ENCODE measurements at regions not wholly inside any gene's neighbourhood (a gene's known extent, or its start where the extent isn't known, plus 50 kb on each side); places are given as distances from the start of the nearest gene placed in this dataset.

DNA sequence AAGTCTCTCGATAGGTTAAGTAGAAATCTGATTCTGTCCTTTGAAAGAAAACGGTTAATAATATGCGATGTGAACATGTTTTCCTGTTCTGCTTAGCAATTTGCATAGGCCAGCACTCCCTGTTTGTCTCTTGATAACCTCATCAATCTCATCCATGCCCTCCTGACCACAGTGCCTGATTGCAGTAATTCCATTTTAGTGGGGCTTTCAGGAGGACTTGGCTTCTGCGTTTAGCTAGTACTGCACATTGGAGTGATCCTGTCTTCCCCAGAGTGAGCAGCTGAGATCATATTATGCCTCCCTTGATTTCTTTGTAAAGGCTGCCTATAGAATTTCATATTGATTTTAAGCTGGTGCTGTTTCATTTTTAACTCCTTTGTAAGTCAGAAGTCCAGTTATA is 335.9 kb upstream of the ISL1 start (continued):
- TF ChIP-seq EZH2 (IDR thresholded peaks at IDR 0.05; ENCODE audit: low read depth, low read length, severe bottlenecking): no peak

Measured in H1 (cell line).